Osteocyte (in vitro differentiated cells): ENCODE measurements at regions not wholly inside any gene's neighbourhood (a gene's known extent, or its start where the extent isn't known, plus 50 kb on each side); places are given as distances from the start of the nearest gene placed in this dataset.

Experiments used
- DNase-seq: peaks from one replicate; pipeline ENCODE4 v3.0.0; 2021; ENCODE audit warnings: mixed read lengths; ENCODE audit not compliant: unreplicated experiment; ENCODE audit errors: extremely low spot score
- H3K27ac Mint-ChIP-seq: one replicate; pipeline ENCODE4 v1.8.0; 2021; ENCODE audit warnings: mild to moderate bottlenecking, mixed read lengths; ENCODE audit not compliant: unreplicated experiment
- H3K27me3 Mint-ChIP-seq: one replicate; pipeline ENCODE4 v1.8.0; 2021; ENCODE audit warnings: mixed read lengths; ENCODE audit not compliant: unreplicated experiment
- H3K36me3 Mint-ChIP-seq: one replicate; pipeline ENCODE4 v1.8.0; 2021; ENCODE audit warnings: mixed read lengths; ENCODE audit not compliant: unreplicated experiment
- H3K4me1 Mint-ChIP-seq: one replicate; pipeline ENCODE4 v1.8.0; 2021; ENCODE audit warnings: mixed read lengths; ENCODE audit not compliant: unreplicated experiment
- H3K4me3 Mint-ChIP-seq: one replicate; pipeline ENCODE4 v1.8.0; 2021; ENCODE audit warnings: mild to moderate bottlenecking, moderate library complexity, mixed read lengths; ENCODE audit not compliant: unreplicated experiment
- H3K9me3 Mint-ChIP-seq: one replicate; pipeline ENCODE4 v1.8.0; 2021; ENCODE audit warnings: mixed read lengths; ENCODE audit not compliant: unreplicated experiment
- CTCF ChIP-seq: fragments of 200-600 bp; sonication (generic); IDR thresholded peaks from 2 replicates; pipeline ENCODE4 v1.5.0; 2021; ENCODE audit warnings: antibody characterized with exemption, mild to moderate bottlenecking, moderate library complexity

GRCh38 chr9:35552376-35552775 is 52.7 kb upstream of the TESK1 start:
- Mint-ChIP-seq H3K4me3 (no peak overlapping the region), H3K36me3 (peaks cover 27% of the 10 kb centered on the region)
- DNase-seq = no peak

GRCh38 chr9:35552837-35553236 is 52.2 kb upstream of the TESK1 start:
- H3K36me3 Mint-ChIP-seq = peaks cover 26% of the 10 kb centered on the region
- peaks cover 11% of the 10 kb centered on the region for H3K4me1 Mint-ChIP-seq
- H3K4me3 Mint-ChIP-seq = no peak overlapping the region
- no peak overlapping the region for H3K27ac Mint-ChIP-seq
- no peak for TF ChIP-seq CTCF
- no peaks in the 10 kb centered on the region for H3K9me3 Mint-ChIP-seq
- H3K27me3 Mint-ChIP-seq = no peaks in the 10 kb centered on the region
- no peak for DNase-seq

More at GRCh38 chr9:35552376-35552775, 52.7 kb upstream of the TESK1 start:
- TF ChIP-seq CTCF = no peak
- Mint-ChIP-seq H3K27me3 (no peaks in the 10 kb centered on the region), H3K9me3 (no peaks in the 10 kb centered on the region), H3K27ac (no peak overlapping the region), H3K4me1 (peaks cover 11% of the 10 kb centered on the region)

- Mint-ChIP-seq H3K27me3 (no peaks in the 10 kb centered on the region), H3K36me3 (peaks cover 31% of the 10 kb centered on the region), H3K27ac (no peak overlapping the region), H3K4me1 (peaks cover 11% of the 10 kb centered on the region), H3K9me3 (no peaks in the 10 kb centered on the region), H3K4me3 (no peak overlapping the region)
- DNase-seq = no peak
- peak; percentile 94 for TF ChIP-seq CTCF
Measured at GRCh38 chr9:35553670-35554543, 51.2 kb upstream of the TESK1 start.

- no peaks in the 10 kb centered on the region for H3K27me3 Mint-ChIP-seq
Measured at GRCh38 chr9:35555246-35555701, 49.8 kb upstream of the TESK1 start.

More at GRCh38 chr9:35555246-35555701, 49.8 kb upstream of the TESK1 start:
- H3K4me1 Mint-ChIP-seq = peaks cover 11% of the 10 kb centered on the region
- TF ChIP-seq CTCF = no peak
- no peak for DNase-seq
- no peaks in the 10 kb centered on the region for H3K9me3 Mint-ChIP-seq
- H3K27ac Mint-ChIP-seq = no peak overlapping the region
- H3K4me3 Mint-ChIP-seq = no peak overlapping the region
- H3K36me3 Mint-ChIP-seq = peaks cover 35% of the 10 kb centered on the region
